Effector CD4-positive, alpha-beta T cell (primary cell): ENCODE measurements at regions not wholly inside any gene's neighbourhood (a gene's known extent, or its start where the extent isn't known, plus 50 kb on each side); places are given as distances from the start of the nearest gene placed in this dataset.
"Not testable (repeated sequence)": the region's sequence is repeated elsewhere in the genome, so short reads cannot be mapped to it uniquely, and the experiment has no call there.

Experiments
- DNase-seq: peaks from one replicate; pipeline ENCODE4 v3.0.0-alpha.2; 2020

- no peak for DNase-seq
Measured at GRCh38 chr12:126952096-126953007, 1314.6 kb upstream of the TMEM132C start.

- DNase-seq, result no peak
Measured at GRCh38 chr12:126953365-126953889, 1313.5 kb upstream of the TMEM132C start.

DNA sequence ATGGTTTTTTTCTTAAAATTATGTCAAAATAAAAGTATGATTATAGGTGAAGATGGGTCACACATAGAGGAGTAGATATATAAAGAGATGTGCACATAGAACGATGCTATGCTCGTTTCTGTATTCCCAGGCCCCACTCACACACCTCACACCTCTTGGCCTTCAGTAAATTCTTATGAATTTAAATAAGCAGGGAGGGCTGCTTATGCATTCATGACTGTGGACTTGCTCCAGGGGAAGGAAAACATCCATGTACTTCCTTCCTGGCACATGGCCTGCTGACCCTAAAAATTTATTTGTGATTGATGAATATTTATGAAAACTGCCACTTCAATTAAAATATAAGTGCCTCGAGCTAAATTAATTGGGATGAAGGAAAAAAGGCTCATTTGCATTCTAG lies 1306.7 kb upstream of the TMEM132C start:
- DNase-seq, result no peak

DNA sequence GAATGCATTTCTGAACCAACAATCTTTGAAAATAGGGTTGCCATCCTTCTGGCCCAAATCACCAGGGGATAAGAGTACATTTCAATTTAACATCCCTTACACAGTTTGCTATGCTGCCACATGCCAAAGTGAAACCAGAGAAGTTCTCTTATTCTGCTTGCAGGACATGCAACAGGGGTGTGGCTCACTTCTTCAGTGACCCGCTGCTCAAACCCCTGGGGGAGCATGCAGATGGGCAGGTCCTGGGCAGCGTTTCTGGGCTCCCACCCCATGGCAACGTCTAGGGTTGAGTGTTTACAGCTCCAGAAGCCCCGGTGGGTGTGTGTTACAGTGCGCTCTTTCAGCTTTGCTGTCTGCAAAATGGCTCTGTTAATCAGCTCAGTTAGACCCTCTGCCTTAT lies 1306.3 kb upstream of the TMEM132C start:
- DNase-seq, result no peak

GRCh38 chr12:126963825-126964224 lies 1303.1 kb upstream of the TMEM132C start:
- DNase-seq, result no peak

GRCh38 chr12:126966498-126966897 lies 1300.5 kb upstream of the TMEM132C start:
- no peak for DNase-seq

DNA sequence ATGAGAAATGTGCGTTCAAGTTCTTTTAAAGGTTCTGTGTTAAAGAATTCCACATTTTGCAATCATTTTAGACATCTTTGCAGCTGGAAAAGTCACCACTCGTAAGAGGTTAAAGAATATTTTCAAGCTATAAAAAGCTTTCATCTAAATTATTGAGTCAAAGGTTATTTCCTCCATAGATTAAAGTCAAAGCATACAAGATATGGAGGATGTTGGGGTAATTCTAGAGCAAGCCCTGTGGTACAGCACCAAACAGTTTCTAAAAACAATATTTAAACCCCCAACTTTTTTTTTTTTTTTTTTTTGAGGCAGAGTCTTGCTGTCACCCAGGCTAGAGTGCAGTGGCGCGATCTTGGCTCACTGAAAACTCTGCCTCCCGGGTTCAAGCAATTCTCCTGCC lies 1299.8 kb upstream of the TMEM132C start:
- no peak for DNase-seq

GRCh38 chr12:126974779-126975178 lies 1292.2 kb upstream of the TMEM132C start:
- no peak for DNase-seq

- no peak for DNase-seq
Measured at GRCh38 chr12:126976579-126976978, 1290.4 kb upstream of the TMEM132C start.

- DNase-seq, result not testable (repeated sequence)
Measured at GRCh38 chr12:126979564-126979963, 1287.4 kb upstream of the TMEM132C start.

GRCh38 chr12:126982707-126983106 lies 1284.3 kb upstream of the TMEM132C start:
- no peak for DNase-seq

DNA sequence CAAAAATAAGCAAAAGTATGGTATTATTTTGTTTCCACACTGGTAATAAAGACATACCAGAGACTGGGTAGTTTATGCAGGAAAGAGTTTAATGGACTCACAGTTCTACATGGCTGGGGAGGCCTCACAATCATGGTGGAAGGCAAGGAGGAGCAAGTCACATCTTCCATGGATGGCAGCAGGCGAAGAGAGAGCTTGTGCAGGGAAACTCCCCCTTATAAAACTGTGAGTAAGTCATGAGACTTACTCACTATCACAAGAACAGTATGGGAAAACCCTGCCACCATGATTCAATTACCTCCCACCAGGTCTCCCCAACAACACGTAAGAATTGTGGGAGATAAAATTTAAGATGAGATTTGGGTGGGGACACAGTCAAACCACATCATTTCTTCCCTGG lies 1283.2 kb upstream of the TMEM132C start:
- not testable (repeated sequence) for DNase-seq

- not testable (repeated sequence) for DNase-seq
Measured at GRCh38 chr12:126985663-126986062, 1281.3 kb upstream of the TMEM132C start.

- DNase-seq, result no peak
Measured at GRCh38 chr12:126989532-126989931, 1277.4 kb upstream of the TMEM132C start.

- DNase-seq, result no peak
Measured at GRCh38 chr12:126993898-126994297, 1273.1 kb upstream of the TMEM132C start.

DNA sequence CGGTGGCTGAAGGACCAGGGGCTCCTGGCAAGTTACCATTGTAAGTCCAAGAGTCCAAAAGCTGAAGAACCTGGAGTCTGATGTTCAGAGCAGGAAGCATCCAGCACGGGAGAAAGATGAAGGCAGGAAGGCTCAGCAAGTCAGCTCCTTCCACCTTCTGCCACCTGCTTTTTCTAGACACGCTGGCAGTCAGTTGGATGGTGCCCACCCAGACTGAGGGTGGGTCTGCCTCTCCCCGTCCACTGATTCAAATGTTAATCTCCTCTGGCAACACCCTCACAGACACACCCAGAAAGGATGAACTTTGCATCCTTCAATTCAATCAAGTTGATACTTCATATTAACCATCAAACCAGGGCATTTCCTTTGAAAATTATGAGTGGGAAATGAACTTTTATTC lies 1272.4 kb upstream of the TMEM132C start:
- no peak for DNase-seq

DNA sequence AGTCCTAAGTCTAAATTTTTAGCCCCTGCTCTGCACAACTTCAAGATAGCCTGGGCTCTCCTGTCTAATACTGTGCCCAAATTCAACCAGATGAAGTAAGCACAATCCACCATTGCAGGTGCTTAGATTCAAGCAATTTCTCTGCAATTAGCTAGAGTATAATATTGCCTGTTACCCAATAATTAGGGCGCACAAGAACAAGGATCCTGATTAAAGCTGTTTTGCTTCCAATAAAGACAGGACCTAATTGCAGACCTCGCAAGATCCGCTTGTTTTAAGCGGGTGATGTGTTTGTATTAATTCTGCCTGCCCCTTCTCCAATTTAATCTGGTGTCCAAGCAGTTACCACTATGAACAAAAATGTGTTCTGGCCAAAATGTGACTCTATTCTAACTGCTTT lies 1268.9 kb upstream of the TMEM132C start:
- no peak for DNase-seq

DNA sequence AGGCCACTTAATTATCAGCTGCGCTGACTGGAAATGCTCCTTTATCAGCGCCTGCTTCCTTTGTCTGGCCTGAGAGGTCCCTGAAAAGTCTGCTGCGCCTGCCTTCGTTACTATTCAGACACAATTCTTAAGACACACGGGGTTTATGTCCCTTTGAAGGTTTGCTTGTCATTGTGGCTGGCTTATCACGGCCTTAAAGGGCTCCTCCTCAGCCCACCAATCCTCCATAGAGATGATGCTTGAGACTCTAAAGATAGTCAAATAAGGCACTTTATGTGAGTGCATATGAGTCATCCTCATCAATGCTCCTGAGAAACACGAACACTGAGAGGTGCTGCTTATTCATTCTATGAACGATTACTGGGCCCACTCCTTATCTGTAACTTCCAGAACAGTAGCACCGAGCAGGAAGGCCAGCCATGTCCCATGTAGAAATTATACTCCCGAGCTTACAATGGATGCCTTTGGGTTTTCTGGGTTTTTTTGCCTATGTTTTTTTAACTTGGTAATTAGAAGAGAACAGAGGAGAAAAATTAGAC lies 1268.2 kb upstream of the TMEM132C start:
- DNase-seq, result no peak

- no peak for DNase-seq
Measured at GRCh38 chr12:126999352-126999751, 1267.6 kb upstream of the TMEM132C start.

GRCh38 chr12:127005406-127005805 lies 1261.6 kb upstream of the TMEM132C start:
- DNase-seq, result no peak

DNA sequence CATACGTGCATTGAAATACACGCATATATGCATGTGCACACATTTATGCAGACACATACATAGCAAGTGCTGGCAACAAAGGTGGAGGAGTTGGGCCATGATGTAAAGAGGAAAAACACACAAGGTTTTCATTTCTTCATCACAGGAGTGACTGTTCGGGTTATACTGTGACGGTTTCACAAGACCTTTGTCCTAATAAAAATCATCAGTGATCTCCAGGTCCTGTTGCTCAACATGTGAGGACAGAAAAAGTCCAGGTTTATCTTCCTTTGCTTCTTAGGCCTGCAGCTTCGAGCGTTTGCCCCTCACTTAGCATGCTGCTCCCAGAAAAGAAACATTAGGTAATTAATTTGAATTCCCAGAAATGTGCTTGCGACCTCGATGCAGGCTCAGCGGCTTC lies 1260.0 kb upstream of the TMEM132C start:
- no peak for DNase-seq

DNA sequence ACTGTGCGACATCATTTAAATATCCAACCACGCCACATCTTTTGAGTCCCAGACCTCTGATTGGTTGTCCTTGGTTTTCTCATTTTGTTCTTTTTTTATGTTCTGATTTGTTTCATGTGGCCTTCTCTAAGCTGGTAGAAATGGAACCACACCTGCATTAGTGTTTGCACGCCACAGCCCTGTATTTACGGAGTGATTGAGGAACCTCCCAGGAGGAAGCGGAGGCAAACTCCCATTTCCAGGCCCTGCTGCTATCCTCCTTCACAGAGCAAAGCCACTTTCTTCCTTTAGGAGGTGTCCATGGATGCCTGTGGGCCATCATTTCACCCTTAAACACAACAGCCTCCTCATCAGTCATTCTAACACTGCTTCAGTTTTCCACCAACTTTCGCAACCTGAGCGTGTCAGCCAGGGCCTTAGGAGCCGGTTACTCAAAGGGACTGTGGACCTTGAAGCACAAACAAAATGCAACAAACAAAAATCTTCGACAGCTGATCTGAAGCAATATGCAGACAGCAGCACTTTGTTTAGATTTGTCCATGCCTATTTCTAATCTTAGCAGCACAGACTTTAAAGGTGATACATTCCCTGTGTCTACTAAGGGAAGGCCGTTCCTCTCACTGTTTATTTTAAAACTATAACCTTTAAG lies 1258.1 kb upstream of the TMEM132C start:
- no peak for DNase-seq

- no peak for DNase-seq
Measured at GRCh38 chr12:127012109-127012508, 1254.9 kb upstream of the TMEM132C start.

GRCh38 chr12:127013197-127013596 lies 1253.8 kb upstream of the TMEM132C start:
- DNase-seq, result no peak
